DMS53 (cell line): ENCODE measurements at regions not wholly inside any gene's neighbourhood (a gene's known extent, or its start where the extent isn't known, plus 50 kb on each side); places are given as distances from the start of the nearest gene placed in this dataset.
A peak's percentile ranks its signal among the peaks of the same experiment; 100 is the strongest.

Experiments
- DNase-seq: peaks from one replicate; lab custom pipeline; 2025; lab: John Stamatoyannopoulos, UW

DNA sequence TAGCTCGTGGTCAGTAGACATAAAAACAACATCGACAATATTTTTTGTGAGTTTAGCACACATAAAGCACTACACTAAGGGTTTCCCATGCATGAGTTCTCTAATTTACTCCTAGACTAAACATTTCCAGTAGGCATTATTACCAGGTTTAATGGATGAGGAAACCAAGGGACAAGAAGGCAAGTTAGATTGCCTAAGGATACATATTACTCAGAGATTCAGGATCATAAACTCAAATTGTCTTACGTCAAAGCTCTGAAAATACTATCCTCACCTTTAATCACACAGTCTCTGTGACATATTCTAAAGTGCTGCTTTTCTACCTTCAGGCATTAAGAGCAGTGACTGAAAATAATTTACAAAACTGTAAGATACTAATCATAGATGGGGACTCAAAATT is 655.3 kb downstream of the SLC16A7 start:
- no peak for DNase-seq

DNA sequence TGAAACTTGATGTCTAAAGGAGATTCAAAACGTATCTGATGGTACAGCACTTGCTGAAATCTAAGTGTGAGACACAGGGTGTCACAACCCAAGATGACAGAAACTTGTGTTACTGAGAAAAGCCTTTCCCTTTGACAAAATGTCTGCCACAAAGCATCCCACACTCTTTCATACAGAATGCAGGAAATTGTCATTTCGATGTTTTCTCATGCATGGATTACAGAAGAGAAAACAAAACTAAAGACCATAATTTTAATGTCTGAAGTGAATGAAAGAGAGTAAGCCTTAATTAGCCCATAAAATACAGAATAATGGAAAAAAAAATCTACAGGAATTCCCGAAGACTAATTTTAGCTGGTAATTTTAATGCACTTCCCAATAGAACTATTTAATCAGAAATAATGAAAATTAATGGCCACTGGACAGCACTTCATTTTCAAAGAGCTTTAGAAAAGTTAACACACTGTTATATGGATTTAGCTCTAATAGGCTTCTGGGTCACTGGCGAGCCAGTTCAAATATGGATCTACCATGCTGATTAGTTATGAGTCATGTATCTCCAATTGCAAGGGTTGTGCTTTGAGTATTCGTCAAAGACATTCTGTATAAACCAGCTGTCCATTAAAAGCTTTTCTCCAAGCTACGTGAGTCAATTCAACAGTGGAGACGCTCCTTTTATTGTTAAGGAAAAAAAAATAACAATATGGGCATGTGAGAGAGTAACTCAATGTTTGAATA is 656.7 kb downstream of the SLC16A7 start:
- DNase-seq: no peak

DNA sequence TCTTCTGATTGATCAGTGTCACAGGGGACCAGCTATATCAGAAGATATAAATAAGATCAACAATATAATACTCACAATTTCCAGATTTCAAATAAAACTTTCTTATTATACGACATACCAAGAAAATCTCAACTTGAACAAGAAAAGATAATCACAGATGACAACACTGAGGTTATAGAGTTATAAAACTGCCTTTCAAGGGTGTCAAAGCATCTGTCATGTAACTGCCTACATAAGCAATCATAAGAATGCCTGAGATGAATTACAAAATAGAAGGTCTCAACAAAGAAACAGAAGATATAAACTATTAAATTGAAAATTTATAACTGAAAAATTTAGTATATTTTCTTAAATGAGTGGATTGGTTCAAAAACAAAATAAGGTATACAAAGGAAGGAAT is 659.2 kb downstream of the SLC16A7 start:
- no peak for DNase-seq

DNA sequence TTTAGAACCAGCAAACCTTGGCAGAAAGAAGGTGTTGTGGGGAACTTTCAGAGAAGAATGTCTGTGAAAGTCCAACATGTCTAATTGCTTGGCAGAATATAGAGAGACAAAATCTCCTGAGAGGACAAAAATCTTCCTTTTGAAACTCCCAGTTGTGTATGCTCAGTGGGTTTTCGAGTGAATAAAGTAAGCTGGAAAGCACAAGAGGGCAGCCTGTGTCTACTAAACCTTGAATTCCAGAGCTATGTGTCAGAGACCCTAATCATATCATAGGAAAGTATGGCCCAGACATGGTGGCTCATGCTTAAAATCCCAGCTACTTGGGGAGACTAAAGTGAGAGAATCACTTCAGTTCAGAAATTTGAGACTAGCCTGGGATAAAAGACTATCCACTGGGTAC is 661.2 kb downstream of the SLC16A7 start:
- peak; percentile 59 for DNase-seq

DNA sequence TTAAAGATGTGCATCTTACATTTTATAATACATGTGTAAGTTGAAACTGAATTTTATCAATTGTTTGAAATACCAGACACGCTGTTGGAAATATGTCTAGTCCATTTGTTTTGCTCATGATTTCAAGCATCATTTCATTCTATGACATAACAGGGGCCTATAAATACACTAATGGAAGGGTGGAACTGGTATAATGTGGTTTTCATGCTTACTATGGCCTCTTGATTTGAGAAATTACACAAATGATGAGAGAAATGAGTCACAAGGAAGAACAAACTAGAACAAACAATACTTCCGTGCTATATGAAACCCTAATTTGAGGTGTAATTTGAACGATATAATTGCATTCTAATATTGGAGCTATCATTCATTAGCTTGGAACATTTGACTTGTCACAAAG is 663.4 kb downstream of the SLC16A7 start:
- peak; percentile 71 for DNase-seq

DNA sequence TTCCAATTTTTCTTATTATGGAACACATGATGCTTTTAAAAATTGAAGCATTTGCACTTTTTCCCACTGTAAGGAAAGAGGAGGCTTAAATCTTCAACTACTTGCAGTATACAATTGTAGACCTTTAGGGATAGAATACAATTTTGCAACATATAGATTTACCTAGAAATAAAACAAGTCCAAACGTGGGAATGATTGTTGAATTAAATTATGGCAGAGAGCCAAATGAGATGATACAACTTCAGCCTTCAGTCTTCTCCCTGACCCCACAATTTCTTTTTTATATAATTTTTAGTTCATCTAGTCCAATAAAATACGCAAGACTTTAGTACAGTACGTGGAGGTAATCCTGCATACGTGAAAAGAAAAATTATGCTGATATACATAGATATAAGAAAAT is 666.5 kb downstream of the SLC16A7 start:
- DNase-seq: no peak

DNA sequence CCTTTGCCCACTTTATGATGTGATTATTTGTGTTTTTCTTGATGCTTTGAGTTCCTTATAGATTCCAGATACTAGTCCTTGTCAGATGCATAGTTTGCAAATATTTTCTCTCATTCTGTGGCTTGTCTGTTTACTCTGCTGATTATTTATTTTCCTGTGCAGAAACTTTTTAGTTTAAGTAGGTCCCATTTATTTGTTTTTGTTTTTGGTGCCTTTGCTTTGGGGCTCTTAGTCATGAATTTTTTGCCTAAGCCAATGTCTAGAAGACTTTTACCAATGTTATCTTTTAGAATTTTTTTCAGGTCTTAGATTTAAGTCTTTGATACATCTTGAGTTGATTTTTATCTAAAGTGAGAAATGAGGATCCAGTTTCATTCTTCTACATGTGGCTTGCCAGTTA is 667.3 kb downstream of the SLC16A7 start:
- DNase-seq: no peak

DNA sequence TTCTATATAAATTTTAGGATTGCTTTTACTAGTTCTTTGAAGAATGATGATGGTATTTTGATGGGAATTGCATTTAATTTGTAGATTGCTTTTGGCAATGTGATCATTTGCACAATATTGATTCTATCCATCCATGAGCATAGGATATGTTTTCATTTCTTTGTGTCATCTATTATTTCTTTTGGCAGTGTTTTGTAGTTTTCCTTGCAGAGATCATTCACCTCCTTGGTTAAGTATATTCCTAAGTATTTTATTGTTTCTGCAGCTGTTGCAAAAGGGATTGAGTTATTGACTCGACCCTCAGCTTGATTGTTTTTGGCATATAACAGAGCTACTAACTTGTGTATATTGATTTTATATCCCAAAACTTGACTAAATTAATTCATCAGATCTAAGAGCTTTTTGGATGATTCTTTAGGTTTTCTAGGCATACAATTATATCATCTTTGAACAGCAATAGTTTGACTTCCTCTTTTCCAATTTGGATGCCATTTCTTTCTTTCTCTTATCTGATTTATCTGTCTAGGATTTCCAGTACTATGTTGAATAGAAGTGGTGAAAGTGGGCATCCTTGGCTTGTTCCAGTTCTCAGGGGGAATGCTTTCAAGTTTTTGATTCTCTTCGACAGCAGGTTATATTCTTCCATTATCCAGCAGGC is 668.1 kb downstream of the SLC16A7 start:
- no peak for DNase-seq

DNA sequence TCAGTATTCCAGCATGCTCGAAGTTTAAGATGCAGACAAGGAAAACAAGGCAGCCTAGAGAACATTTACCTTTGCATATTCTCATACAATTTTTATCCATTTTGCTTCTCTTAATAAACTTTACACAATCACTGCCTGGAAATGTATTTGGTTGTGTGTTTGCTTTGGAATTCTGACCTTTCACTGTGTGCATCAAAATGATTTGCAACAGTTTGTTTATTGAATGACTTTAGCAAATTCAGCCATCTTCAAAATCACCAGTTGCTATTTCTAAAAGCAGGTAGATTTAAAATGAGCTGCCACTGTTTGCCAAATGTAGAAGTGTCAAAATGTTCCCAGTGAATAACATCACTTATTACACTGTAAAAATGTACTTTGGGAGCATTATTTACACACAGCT is 669.9 kb downstream of the SLC16A7 start:
- no peak for DNase-seq

DNA sequence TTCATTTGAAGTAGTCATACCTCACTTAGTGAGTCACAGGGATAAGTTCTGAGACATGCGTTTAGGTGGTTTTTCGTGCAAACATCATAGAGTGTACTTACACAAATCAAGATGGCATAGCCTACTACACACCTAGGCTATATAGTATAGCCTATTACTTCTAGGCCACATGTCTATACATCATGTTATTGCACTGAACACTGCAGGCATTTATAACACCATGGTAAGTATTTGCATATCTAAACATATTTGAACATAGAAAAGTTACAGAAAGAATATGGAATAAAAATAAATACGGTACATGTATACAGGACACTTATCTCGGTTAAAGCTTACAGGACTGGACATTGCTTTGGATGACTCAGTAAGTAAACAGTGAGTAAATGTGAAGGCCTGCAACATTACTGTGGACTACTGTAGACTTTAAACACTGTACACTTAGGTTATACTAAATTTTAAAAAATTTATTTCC is 670.6 kb downstream of the SLC16A7 start:
- peak; percentile 91 for DNase-seq

DNA sequence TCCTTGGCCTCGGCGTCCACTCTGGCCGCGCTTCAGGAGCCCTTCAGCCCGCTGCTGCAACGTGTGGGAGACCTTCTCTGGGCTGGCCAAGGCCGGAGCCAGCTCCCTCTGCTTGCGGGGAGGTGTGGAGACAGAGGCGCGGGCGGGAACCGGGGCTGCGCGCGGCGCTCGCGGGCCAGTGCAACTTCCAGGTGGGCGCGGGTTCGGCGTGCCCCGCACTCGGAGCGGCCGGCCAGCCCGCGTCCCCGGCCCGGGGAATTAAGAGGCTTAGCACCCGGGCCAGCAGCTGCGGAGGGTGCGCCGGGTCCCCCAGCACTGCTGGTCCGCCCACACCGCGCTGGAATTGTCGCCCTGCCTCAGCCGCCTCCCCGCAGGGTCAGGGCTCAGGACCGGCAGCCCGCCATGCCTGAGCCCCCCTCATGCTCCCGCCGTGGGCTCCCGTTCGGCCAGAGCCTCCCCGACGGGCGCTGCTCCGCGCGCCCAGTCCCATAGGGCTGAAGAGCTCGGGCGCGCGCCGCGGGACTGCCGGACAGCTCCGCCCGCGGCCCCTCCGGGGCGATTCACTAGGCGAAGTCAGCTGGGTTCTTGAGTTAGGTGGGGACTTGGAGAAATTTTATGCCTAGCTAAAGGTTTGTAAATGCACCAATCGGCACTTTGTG is 673.9 kb downstream of the SLC16A7 start:
- DNase-seq: no peak

DNA sequence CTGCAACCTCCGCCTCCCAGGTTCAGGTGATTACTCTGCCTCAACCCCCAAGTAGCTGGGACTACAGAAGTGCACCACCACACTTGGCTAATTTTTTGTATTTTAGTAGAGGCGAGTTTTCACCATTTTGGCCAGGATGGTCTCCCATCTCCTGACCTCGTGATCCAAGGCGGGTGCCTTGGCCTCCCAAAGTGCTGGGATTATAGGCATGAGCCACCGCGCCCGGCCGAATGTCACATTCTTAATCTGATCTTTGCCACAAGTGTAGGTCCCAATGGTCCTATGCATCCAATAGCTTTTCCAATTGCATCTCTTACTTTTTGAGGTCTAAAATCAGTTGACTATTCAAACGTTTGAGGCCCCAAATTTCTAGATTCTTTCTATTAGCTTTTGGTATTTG is 676.0 kb downstream of the SLC16A7 start:
- no peak for DNase-seq

DNA sequence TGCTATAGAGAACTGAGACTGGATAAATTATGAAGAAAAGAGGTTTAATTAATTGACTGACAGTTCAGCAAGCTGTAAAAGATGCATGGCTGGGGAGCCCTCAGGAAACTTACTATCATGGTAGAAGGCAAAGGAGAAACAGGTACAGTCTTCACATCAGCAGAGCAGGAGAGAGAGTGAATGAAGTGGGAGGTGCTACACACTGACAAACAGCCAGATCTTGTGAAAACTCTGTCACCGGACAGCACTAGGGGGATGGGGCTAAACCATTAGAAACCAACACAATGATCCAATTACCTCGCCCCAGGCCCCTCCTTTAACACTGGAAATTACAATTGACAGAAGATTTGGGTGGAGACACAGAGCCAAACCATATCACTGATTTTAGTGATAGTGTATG is 682.4 kb downstream of the SLC16A7 start:
- no peak for DNase-seq

DNA sequence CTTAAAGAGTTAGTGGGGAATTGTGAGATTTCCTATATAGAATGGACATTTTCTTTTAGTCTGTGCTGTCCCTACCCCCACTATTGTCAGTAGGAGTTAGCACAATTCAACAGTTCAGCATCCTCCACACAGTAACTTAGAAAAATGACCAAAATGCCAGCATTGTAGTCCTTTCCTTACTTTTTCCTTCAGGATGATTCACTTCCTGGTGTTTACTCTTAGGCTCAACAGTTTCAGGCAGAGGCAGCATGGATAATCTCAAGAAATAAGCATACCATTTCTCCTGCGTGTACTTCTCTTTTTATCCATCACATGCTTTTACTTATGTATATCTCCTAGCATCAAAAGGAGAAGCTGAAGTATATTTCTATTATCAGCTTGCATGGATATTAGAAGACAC is 683.4 kb downstream of the SLC16A7 start:
- DNase-seq: no peak

DNA sequence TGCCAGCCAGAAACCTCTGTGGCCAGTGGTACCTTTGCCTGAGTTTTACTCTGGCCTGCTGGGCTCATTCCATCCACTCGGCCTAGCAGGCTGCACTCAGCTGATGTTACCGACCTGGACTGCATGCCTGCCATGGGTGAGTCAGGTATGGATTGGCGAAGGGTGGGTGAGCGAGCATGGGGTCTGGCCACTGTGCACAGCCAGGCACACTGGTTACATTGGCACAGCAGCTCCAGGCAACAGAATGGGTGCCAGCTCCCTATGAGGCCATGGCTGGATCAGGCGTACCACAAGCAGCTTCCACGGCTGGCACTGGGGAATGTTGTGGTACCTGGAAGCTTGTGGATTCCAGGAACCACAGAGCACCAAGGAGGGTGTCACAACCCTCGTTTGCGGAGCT is 685.7 kb downstream of the SLC16A7 start:
- DNase-seq: no peak

DNA sequence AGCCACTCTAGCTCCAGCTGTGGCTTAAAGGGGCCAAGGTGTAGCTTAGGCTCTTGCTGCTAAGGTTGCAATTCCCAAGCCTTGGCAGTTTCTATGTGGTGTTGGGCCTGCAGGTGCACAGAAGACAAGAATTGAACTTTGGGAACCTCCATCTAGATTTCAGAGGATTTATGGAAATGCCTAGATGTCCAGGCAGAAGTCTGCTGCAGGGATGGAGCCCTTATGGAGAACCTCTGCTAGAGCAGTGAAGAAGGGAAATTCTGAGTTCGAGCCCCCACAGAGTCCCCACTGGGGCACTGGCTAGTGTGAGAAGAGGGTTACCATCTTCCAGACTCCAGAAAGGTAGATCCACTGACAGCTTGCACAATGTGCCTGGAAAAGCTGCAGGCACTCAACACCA is 694.7 kb downstream of the SLC16A7 start:
- peak; percentile 50 for DNase-seq

DNA sequence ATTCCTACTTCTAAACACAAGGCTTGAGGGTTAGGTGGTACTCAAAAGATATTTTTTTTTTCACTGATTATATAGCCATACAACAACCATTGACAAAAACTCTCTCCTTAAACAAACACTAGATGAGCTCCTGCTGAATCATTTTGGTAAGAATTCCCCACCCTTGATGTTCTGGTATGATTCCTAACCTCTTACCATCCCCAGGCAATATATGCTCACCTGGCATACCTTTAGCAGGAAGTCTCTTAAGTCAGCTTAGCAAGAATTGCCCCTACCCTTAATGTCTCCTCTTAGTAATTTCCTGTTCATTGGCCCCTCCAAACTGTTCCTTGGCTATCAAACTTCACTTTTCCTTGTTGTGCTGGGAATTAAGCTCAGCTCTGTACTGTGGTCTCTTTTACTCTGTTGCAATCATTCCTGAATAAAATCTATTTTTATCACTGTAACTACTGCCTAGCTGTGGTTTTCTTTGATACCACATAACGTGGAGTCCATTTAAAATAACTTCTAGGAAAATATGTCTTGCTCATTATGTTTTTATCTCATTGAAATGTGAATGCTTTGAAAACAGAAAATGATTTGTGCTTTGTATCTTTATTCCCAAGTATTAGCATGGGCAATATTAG is 712.6 kb downstream of the SLC16A7 start:
- DNase-seq: peak; percentile 10

DNA sequence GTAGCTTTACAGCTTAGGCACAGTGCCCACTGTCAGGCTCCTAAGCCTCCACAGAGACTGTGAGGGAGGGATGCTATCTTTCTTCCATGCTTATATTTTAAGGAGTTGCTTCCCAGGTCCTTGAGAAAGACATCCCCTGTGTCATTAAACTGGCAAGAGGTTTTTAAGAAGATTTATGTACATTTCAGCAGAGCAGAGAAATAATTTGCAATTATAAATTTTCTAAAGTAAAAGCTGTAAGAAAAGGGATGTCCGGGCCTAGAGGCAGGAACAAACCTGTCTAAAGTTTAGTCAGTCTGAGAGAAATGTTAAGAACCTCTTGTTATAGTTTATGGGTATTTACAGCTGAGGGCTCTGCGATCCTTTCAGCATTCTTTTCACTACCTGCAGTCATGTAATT is 716.1 kb downstream of the SLC16A7 start:
- no peak for DNase-seq

DNA sequence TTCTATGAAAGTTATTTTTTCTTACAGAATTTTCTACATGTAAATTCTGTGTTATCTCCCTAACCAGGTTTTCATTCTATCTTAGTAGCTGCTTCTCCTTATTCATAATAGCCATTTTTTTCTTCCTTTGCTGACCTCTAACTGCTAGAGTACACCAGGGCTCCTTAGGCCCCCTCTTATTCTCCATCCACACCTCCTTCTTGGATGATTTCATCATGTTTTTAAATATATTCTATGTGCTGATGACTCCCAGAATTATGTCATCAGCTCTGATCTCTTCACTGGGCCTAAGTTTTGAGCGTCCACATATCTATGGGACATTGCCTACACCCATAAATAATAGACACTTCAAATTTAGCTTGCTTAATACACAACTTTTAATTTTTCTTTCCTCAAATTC is 721.5 kb downstream of the SLC16A7 start:
- DNase-seq: no peak

DNA sequence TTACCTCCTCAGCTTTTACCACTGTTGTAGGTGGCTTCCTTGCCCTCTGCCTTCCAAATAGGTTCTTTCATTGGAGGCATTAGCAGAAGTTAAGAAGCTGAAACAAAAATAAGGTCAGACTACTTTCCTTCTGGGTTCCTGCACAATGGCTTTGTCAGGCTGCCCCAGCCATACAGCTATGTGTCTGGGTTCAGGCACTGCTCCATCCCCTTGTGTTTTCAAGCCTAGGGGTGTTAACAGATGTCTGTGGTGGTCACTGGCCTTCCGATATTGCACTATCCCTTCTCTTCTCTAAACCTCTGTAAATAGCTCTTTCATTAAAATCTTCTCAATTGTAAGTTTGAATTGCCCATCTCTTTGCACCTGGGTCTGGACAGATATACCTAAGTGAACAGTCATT is 728.9 kb downstream of the SLC16A7 start:
- no peak for DNase-seq

DNA sequence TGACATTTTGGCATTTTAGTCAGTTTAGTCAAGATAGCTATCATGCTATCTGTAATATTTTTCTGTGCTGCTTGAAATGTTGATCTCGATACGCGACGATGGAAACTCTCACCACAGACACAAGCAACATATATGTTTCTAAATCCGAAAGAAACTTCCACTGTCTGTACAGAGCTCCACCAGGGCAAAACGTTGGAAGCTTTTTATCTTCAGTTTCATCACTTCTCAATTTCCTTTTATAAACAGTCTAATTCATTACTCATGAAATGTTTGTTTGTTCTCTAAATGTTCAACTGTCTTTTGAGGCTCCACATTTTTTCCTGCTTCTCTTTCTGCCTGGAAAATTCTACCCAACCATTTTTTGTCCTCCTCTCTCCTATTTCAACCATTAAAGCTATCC is 737.6 kb downstream of the SLC16A7 start:
- DNase-seq: no peak

DNA sequence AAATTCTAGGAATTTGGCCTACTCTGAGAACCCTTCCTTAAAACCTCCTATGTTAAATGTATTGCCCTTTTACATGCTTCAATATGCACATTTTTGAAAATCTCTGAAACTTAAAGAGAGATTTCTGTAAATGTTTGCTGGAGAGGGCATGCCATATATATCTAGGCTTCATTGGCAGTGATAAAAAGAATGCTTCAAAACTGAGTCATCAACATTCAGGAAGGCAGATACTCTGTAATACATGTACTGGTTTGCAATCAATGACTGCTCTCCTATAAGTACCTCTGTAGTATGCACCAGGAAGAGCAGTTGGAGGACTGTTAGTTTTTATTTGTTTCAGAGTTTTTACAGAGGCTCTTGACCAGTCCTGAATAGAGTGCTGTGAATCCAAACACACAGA is 739.9 kb downstream of the SLC16A7 start:
- peak; percentile 86 for DNase-seq
